ENCODE measurements at regions not wholly inside any gene's neighbourhood (a gene's known extent, or its start where the extent isn't known, plus 50 kb on each side); places are given as distances from the start of the nearest gene placed in this dataset.
"Not testable (repeated sequence)": the region's sequence is repeated elsewhere in the genome, so short reads cannot be mapped to it uniquely, and the experiment has no call there.

DNA sequence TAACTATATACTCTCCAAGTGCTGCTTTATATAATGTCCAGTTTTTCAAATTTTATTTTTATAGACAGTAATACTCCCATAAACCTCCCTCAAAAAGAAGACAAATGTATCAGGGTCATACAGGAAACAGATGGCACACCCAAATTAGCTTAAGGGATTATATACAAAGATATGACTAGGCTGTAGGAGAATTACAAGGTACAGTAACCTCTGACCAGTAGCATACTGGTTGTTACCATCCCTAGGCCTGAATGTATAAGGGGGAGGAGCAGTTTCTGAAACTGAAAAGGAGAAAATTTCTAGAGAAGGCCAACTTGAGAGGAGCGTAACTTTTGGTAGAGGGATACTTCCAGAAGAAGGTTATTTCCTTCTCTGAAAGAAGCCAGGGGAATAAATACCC is 122.6 kb upstream of the NBPF19 start:
- H3K79me1 ChIP-seq (ENCODE audit: low read depth, low read length); H2AK5ac ChIP-seq (ENCODE audit: low read depth, low read length); H4K20me1 ChIP-seq (replicated peaks in 1 of 2; ENCODE audit: control insufficient read depth in 1 of 2, insufficient read depth in 2 of 2, low read length in 2 of 2); H3K79me2 ChIP-seq (ENCODE audit: control insufficient read depth in 1 of 2, insufficient read depth in 2 of 2, low read length in 2 of 2); DNase-seq (ENCODE audit: low read depth in 1 of 2, low spot score in 2 of 2); H2BK12ac ChIP-seq (ENCODE audit: low read depth, low read length); H2BK20ac ChIP-seq (ENCODE audit: low read length); H3K23me2 ChIP-seq (ENCODE audit: low read depth, low read length); H2BK5ac ChIP-seq (ENCODE audit: low read depth, low read length); H3K14ac ChIP-seq (ENCODE audit: insufficient read length); H4K8ac ChIP-seq (ENCODE audit: extremely low read depth, insufficient read depth, low read length); H4K5ac ChIP-seq (ENCODE audit: insufficient read length, low read depth, low read length); FAIRE-seq; H3K27me3 ChIP-seq (replicated peaks in 1 of 4; ENCODE audit: control insufficient read depth in 3 of 4, extremely low read depth in 1 of 4, insufficient read depth in 3 of 4, low read length in 3 of 4); H3K4ac ChIP-seq (replicated peaks; ENCODE audit: insufficient read length, low read depth, low read length); H2AFZ ChIP-seq (ENCODE audit: low read length); H2BK15ac ChIP-seq (ENCODE audit: low read length); H3K23ac ChIP-seq (ENCODE audit: insufficient read length); H4K91ac ChIP-seq (replicated peaks; ENCODE audit: insufficient read length, low read length); H3K4me2 ChIP-seq (ENCODE audit: insufficient read depth in 1 of 2, low read depth in 2 of 2, low read length in 2 of 2); CTCF ChIA-PET (ENCODE audit: partially characterized antibody); H3K4me1 ChIP-seq (replicated peaks in 1 of 4; ENCODE audit: control insufficient read depth in 3 of 4, insufficient read depth in 4 of 4, low read length in 3 of 4); H3K27ac ChIP-seq (ENCODE audit: low read depth, low read length); H3K4me3 ChIP-seq (ENCODE audit: extremely low read depth in 1 of 4, insufficient read depth in 2 of 4, low read depth in 3 of 4, low read length in 4 of 4); H3K18ac ChIP-seq (ENCODE audit: extremely low read depth, low read length); H3K9ac ChIP-seq (replicated peaks in 1 of 4; ENCODE audit: extremely low read depth in 1 of 4, low read depth in 3 of 4, low read length in 3 of 4); H2BK120ac ChIP-seq (replicated peaks; ENCODE audit: low read depth, low read length); POLR2A ChIA-PET (ENCODE audit: partially characterized antibody); H3K36me3 ChIP-seq (ENCODE audit: control insufficient read depth in 2 of 4, insufficient read depth in 4 of 4, low read length in 3 of 4); H3K56ac ChIP-seq (replicated peaks; ENCODE audit: insufficient read length, low read depth, low read length); H3K9me3 ChIP-seq (ENCODE audit: insufficient read depth in 2 of 2, low read depth in 1 of 2, low read length in 1 of 2): not testable (repeated sequence)
- no CpG with 5 or more reads among the region's 1 CpG for WGBS, 2 experiments (ENCODE audit: extremely low coverage in 1 of 2, insufficient coverage in 1 of 2, insufficient read length in 1 of 2, insufficient replicate concordance in 2 of 2, low coverage in 1 of 2, low lambda C conversion rate in 2 of 2, missing lambda C conversion rate in 1 of 2)

DNA sequence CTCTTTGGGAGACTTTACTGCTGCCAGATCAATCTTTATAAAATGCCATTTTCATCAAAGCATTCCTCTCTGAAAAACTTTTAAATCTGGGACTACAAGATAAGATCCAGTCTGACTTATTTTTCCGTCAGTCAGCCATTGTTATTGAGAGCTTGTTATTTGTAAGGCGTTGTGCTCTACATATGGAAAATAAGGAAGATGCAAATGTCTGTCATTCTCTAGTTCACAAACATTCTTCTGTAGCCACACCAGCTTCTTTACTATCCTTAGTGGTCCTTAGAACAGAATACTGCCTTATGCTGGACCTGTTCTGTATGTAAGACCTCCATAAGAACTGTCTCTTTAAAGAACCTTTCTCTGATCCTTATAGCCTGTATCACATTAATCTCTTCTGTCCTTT is 120.3 kb upstream of the NBPF19 start:
- H2BK5ac ChIP-seq (ENCODE audit: low read depth, low read length); H3K79me1 ChIP-seq (ENCODE audit: low read depth, low read length); H3K27me3 ChIP-seq (replicated peaks in 1 of 4; ENCODE audit: control insufficient read depth in 3 of 4, extremely low read depth in 1 of 4, insufficient read depth in 3 of 4, low read length in 3 of 4); H2AFZ ChIP-seq (ENCODE audit: low read length); H3K4me2 ChIP-seq (ENCODE audit: insufficient read depth in 1 of 2, low read depth in 2 of 2, low read length in 2 of 2); H2BK120ac ChIP-seq (replicated peaks; ENCODE audit: low read depth, low read length); H3K4ac ChIP-seq (replicated peaks; ENCODE audit: insufficient read length, low read depth, low read length); DNase-seq (ENCODE audit: low read depth in 1 of 2, low spot score in 2 of 2); H3K79me2 ChIP-seq (ENCODE audit: control insufficient read depth in 1 of 2, insufficient read depth in 2 of 2, low read length in 2 of 2); H3K18ac ChIP-seq (ENCODE audit: extremely low read depth, low read length); H3K9me3 ChIP-seq (ENCODE audit: insufficient read depth in 2 of 2, low read depth in 1 of 2, low read length in 1 of 2); H2AK5ac ChIP-seq (ENCODE audit: low read depth, low read length); H3K4me3 ChIP-seq (ENCODE audit: extremely low read depth in 1 of 4, insufficient read depth in 2 of 4, low read depth in 3 of 4, low read length in 4 of 4); POLR2A ChIA-PET (ENCODE audit: partially characterized antibody); H2BK15ac ChIP-seq (ENCODE audit: low read length); H4K8ac ChIP-seq (ENCODE audit: extremely low read depth, insufficient read depth, low read length); H3K9ac ChIP-seq (replicated peaks in 1 of 4; ENCODE audit: extremely low read depth in 1 of 4, low read depth in 3 of 4, low read length in 3 of 4); H4K20me1 ChIP-seq (replicated peaks in 1 of 2; ENCODE audit: control insufficient read depth in 1 of 2, insufficient read depth in 2 of 2, low read length in 2 of 2); CTCF ChIA-PET (ENCODE audit: partially characterized antibody); H3K4me1 ChIP-seq (replicated peaks in 1 of 4; ENCODE audit: control insufficient read depth in 3 of 4, insufficient read depth in 4 of 4, low read length in 3 of 4); H4K91ac ChIP-seq (replicated peaks; ENCODE audit: insufficient read length, low read length); H3K14ac ChIP-seq (ENCODE audit: insufficient read length); H3K23me2 ChIP-seq (ENCODE audit: low read depth, low read length); H3K36me3 ChIP-seq (ENCODE audit: control insufficient read depth in 2 of 4, insufficient read depth in 4 of 4, low read length in 3 of 4); FAIRE-seq; H3K56ac ChIP-seq (replicated peaks; ENCODE audit: insufficient read length, low read depth, low read length); H3K23ac ChIP-seq (ENCODE audit: insufficient read length); H2BK20ac ChIP-seq (ENCODE audit: low read length); H3K27ac ChIP-seq (ENCODE audit: low read depth, low read length); H4K5ac ChIP-seq (ENCODE audit: insufficient read length, low read depth, low read length); H2BK12ac ChIP-seq (ENCODE audit: low read depth, low read length): not testable (repeated sequence)
- WGBS, 2 experiments (ENCODE audit: extremely low coverage in 1 of 2, insufficient coverage in 1 of 2, insufficient read length in 1 of 2, insufficient replicate concordance in 2 of 2, low coverage in 1 of 2, low lambda C conversion rate in 2 of 2, missing lambda C conversion rate in 1 of 2) = no CpG with 5 or more reads among the region's 2 CpGs
